Kidney tubule cell (primary cell): ENCODE measurements at regions not wholly inside any gene's neighbourhood (a gene's known extent, or its start where the extent isn't known, plus 50 kb on each side); places are given as distances from the start of the nearest gene placed in this dataset.

Experiments
- DNase-seq: peaks from one replicate; pipeline ENCODE4 v3.0.0-alpha.2; 2018; ENCODE audit warnings: low spot score

DNA sequence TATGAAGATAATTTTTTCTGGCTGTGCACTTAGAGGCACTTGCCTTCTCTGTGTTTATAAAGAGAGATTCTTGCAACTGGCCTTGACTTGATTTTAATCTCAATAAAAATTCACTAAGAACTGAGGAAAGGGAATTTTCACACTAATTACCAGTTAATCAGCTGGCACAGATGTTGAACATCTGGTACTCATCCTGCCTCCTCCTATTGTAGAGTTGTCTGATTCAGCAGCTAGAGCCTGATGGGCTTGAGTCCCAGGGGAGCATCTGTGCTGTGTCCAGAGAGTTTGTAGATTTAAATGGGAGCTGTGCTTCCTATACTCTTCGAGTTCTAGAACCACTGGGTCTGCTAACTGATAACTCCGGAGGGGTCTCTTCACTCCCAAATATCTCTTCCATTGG, 50.7 kb upstream of the ADRA1D start:
- no peak for DNase-seq

- no peak for DNase-seq
Measured at GRCh38 chr20:4299216-4299615, 50.1 kb upstream of the ADRA1D start.
